Muscle of back (tissue), 3 donors: ENCODE measurements at regions not wholly inside any gene's neighbourhood (a gene's known extent, or its start where the extent isn't known, plus 50 kb on each side); places are given as distances from the start of the nearest gene placed in this dataset.
"Not testable (repeated sequence)": the region's sequence is repeated elsewhere in the genome, so short reads cannot be mapped to it uniquely, and the experiment has no call there.

Experiments
- DNase-seq, 3 donors: peaks; one replicate each; pipeline versions ENCODE4 v3.0.0 to v3.0.0-alpha.2; 2013

GRCh38 chr15:59896663-59897074 is 107.4 kb upstream of the FOXB1 start:
- DNase-seq, result no peak

- DNase-seq, result no peak
Observed at GRCh38 chr15:59894835-59895234, 109.3 kb upstream of the FOXB1 start.

- DNase-seq, result peak; percentile 3 to 62 (median 38)
Observed at GRCh38 chr15:59892985-59893384, 111.1 kb upstream of the FOXB1 start.

- DNase-seq, result not testable (repeated sequence)
Observed at GRCh38 chr15:59887870-59888269, 116.2 kb upstream of the FOXB1 start.

GRCh38 chr15:59887211-59887610 is 116.9 kb upstream of the FOXB1 start:
- DNase-seq, result no peak

- DNase-seq, result no peak
Observed at GRCh38 chr15:59886441-59886840, 117.7 kb upstream of the FOXB1 start.

GRCh38 chr15:59885832-59886231 is 118.3 kb upstream of the FOXB1 start:
- DNase-seq, result peak in 2 of 3 donors; percentile 6 to 26

GRCh38 chr15:59879506-59880265 is 124.4 kb upstream of the FOXB1 start:
- DNase-seq, result peak in 1 of 3 donors; percentile 37

- DNase-seq, result no peak
Observed at GRCh38 chr15:59876140-59876539, 128.0 kb upstream of the FOXB1 start.

- no peak for DNase-seq
Observed at GRCh38 chr15:59873644-59874272, 130.4 kb upstream of the FOXB1 start.

GRCh38 chr15:59867086-59867855 is 136.8 kb upstream of the FOXB1 start:
- no peak for DNase-seq

GRCh38 chr15:59866642-59867041 is 137.5 kb upstream of the FOXB1 start:
- DNase-seq, result no peak

GRCh38 chr15:59862191-59863155 is 141.6 kb upstream of the FOXB1 start:
- no peak for DNase-seq

- peak in 2 of 3 donors; percentile 6 to 15 for DNase-seq
Observed at GRCh38 chr15:59847968-59848367, 156.1 kb upstream of the FOXB1 start.

GRCh38 chr15:59845942-59846499 is 156.9 kb upstream of the BNIP2 start:
- DNase-seq, result no peak

GRCh38 chr15:59843609-59844008 is 154.5 kb upstream of the BNIP2 start:
- DNase-seq, result no peak

- DNase-seq, result no peak
Observed at GRCh38 chr15:59841036-59841435, 151.9 kb upstream of the BNIP2 start.

GRCh38 chr15:59839906-59840305 is 150.8 kb upstream of the BNIP2 start:
- DNase-seq, result no peak

GRCh38 chr15:59838900-59839299 is 149.8 kb upstream of the BNIP2 start:
- DNase-seq, result no peak

GRCh38 chr15:59835776-59836175 is 146.7 kb upstream of the BNIP2 start:
- no peak for DNase-seq

GRCh38 chr15:59834528-59834927 is 145.4 kb upstream of the BNIP2 start:
- DNase-seq, result no peak
